Peyer's patch (tissue), 4 donors: ENCODE measurements at regions not wholly inside any gene's neighbourhood (a gene's known extent, or its start where the extent isn't known, plus 50 kb on each side); places are given as distances from the start of the nearest gene placed in this dataset.

ENCODE experiments used
- POLR2A ChIP-seq, 2 donors: fragments of 450-650 bp; IDR thresholded peaks; one replicate each; pipeline ENCODE4 v1.5.1; 2017; ENCODE audit warnings: antibody characterized with exemption in 2 of 2, mild to moderate bottlenecking in 2 of 2, moderate library complexity in 2 of 2
- TF ChIP-seq, protein P1 (sequence below), 6 experiments: fragments of 450-650 bp in 4 of 6; fragments of 200-600 bp in 2 of 6; sonication (generic) in 1 of 6; IDR thresholded peaks; one replicate each; pipeline ENCODE4 v1.5.1; 2017 to 2019; ENCODE audit warnings: antibody characterized with exemption in 6 of 6, mild to moderate bottlenecking in 3 of 6, moderate library complexity in 1 of 6

GRCh38 chr1:172811694-172812093, 152.8 kb downstream of the FASLG start:
- no peak for TF ChIP-seq POLR2A (IDR thresholded peaks at IDR 0.05)
- TF ChIP-seq, protein P1, sequence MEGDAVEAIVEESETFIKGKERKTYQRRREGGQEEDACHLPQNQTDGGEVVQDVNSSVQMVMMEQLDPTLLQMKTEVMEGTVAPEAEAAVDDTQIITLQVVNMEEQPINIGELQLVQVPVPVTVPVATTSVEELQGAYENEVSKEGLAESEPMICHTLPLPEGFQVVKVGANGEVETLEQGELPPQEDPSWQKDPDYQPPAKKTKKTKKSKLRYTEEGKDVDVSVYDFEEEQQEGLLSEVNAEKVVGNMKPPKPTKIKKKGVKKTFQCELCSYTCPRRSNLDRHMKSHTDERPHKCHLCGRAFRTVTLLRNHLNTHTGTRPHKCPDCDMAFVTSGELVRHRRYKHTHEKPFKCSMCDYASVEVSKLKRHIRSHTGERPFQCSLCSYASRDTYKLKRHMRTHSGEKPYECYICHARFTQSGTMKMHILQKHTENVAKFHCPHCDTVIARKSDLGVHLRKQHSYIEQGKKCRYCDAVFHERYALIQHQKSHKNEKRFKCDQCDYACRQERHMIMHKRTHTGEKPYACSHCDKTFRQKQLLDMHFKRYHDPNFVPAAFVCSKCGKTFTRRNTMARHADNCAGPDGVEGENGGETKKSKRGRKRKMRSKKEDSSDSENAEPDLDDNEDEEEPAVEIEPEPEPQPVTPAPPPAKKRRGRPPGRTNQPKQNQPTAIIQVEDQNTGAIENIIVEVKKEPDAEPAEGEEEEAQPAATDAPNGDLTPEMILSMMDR (IDR thresholded peaks at IDR 0.05) = no peak
